H1 (cell line): ENCODE measurements at regions not wholly inside any gene's neighbourhood (a gene's known extent, or its start where the extent isn't known, plus 50 kb on each side); places are given as distances from the start of the nearest gene placed in this dataset.

ENCODE experiments used
- CTCF ChIA-PET: fragments of 300-600 bp; sonication (Branson Sonifier 250); formaldehyde crosslinking; loops from one replicate; lab custom pipeline; 2021; ENCODE audit not compliant: partially characterized antibody; lab: Charles Lee
- POLR2A ChIA-PET: fragments of 300-600 bp; sonication (Branson Sonifier 250); formaldehyde crosslinking; loops from one replicate; lab custom pipeline; 2021; ENCODE audit warnings: inconsistent platforms; ENCODE audit not compliant: partially characterized antibody; lab: Charles Lee
- DNase-seq, 2 experiments: peaks; one replicate each; pipeline versions ENCODE4 v3.0.0 to v3.0.0-alpha.2; 2010 to 2022; ENCODE audit warnings: low spot score in 2 of 2, low read depth in 1 of 2, mixed read lengths in 1 of 2
- FAIRE-seq: peaks from 2 replicates; lab custom pipeline; 2011; peaks lifted over from hg19 to GRCh38; lab: Jason Lieb, UNC
- H2AFZ ChIP-seq: 2 replicates; pipeline ENCODE4 v1.8.1; 2012; ENCODE audit warnings: low read length, inconsistent platforms
- H2AK5ac ChIP-seq: 2 replicates; pipeline ENCODE4 v1.6.1; 2013; ENCODE audit warnings: low read depth, low read length
- H2BK120ac ChIP-seq: replicated peaks from 2 replicates; pipeline ENCODE3; 2013; ENCODE audit warnings: low read depth, low read length, inconsistent platforms
- H2BK12ac ChIP-seq: 2 replicates; pipeline ENCODE4 v1.6.1; 2013; ENCODE audit warnings: low read depth, low read length
- H2BK15ac ChIP-seq: 2 replicates; pipeline ENCODE4 v1.6.1; 2013; ENCODE audit warnings: low read length
- H2BK20ac ChIP-seq: 2 replicates; pipeline ENCODE4 v1.6.1; 2013; ENCODE audit warnings: low read length
- H2BK5ac ChIP-seq: 2 replicates; pipeline ENCODE4 v1.6.1; 2013; ENCODE audit warnings: low read depth, low read length
- H3K14ac ChIP-seq: 2 replicates; pipeline ENCODE4 v1.6.1; 2013; ENCODE audit warnings: inconsistent platforms; ENCODE audit not compliant: insufficient read length
- H3K18ac ChIP-seq: 2 replicates; pipeline ENCODE4 v1.6.1; 2013; ENCODE audit warnings: low read length; ENCODE audit errors: extremely low read depth
- H3K23ac ChIP-seq: 2 replicates; pipeline ENCODE4 v1.6.1; 2013; ENCODE audit warnings: inconsistent platforms; ENCODE audit not compliant: insufficient read length
- H3K23me2 ChIP-seq: 2 replicates; pipeline ENCODE4 v1.6.1; 2013; ENCODE audit warnings: low read depth, low read length
- H3K27ac ChIP-seq: 2 replicates; pipeline ENCODE4 v1.6.1; 2011; ENCODE audit warnings: low read depth, low read length, inconsistent platforms
- H3K27me3 ChIP-seq, 4 experiments: replicated peaks in 1 of 4; 1 replicate in 1 of 4; 2 replicates in 3 of 4; pipeline versions ENCODE4 v1.6.1 to v1.8.1; 2011 to 2013; ENCODE audit warnings: low read length in 3 of 4, mild to moderate bottlenecking in 3 of 4, inconsistent platforms in 2 of 4, mixed read lengths in 2 of 4, moderate library complexity in 1 of 4; ENCODE audit not compliant: control insufficient read depth in 3 of 4, insufficient read depth in 3 of 4; ENCODE audit errors: extremely low read depth in 1 of 4
- H3K36me3 ChIP-seq, 4 experiments: 2 replicates each; pipeline versions ENCODE4 v1.6.1 to v1.8.1; 2011 to 2013; ENCODE audit warnings: mild to moderate bottlenecking in 4 of 4, low read length in 3 of 4, moderate library complexity in 2 of 4, control low read depth in 1 of 4, inconsistent platforms in 1 of 4; ENCODE audit not compliant: insufficient read depth in 4 of 4, control insufficient read depth in 2 of 4
- H3K4ac ChIP-seq: replicated peaks from 2 replicates; pipeline ENCODE3; 2013; ENCODE audit warnings: low read length, low read depth, mixed read lengths, inconsistent platforms; ENCODE audit not compliant: insufficient read length
- H3K4me1 ChIP-seq, 4 experiments: replicated peaks in 1 of 4; 1 replicate in 1 of 4; 2 replicates in 3 of 4; pipeline versions ENCODE4 v1.6.1 to v1.8.1; 2011 to 2013; ENCODE audit warnings: low read length in 3 of 4, inconsistent platforms in 2 of 4, mixed read lengths in 1 of 4; ENCODE audit not compliant: insufficient read depth in 4 of 4, control insufficient read depth in 3 of 4
- H3K4me2 ChIP-seq, 2 experiments: 2 replicates each; pipeline versions ENCODE4 v1.6.1 to v1.8.1; 2011 to 2013; ENCODE audit warnings: low read depth in 2 of 2, low read length in 2 of 2, control low read depth in 1 of 2, inconsistent platforms in 1 of 2, mild to moderate bottlenecking in 1 of 2; ENCODE audit not compliant: insufficient read depth in 1 of 2
- H3K4me3 ChIP-seq, 4 experiments: fragments of 200-600, 300-600 bp in 1 of 4; sonication (generic), shearing (Covaris generic), sonication (Bioruptor Twin) in 1 of 4; 2 replicates each; pipeline versions ENCODE4 v1.5.1 to v1.8.1; 2011 to 2016; ENCODE audit warnings: low read length in 4 of 4, low read depth in 3 of 4, control low read depth in 2 of 4, inconsistent platforms in 2 of 4, mild to moderate bottlenecking in 2 of 4, mixed read lengths in 1 of 4, moderate library complexity in 1 of 4; ENCODE audit not compliant: insufficient read depth in 2 of 4; ENCODE audit errors: extremely low read depth in 1 of 4
- H3K56ac ChIP-seq: replicated peaks from 2 replicates; pipeline ENCODE3; 2013; ENCODE audit warnings: low read depth, mild to moderate bottlenecking, mixed read lengths, low read length, inconsistent platforms; ENCODE audit not compliant: insufficient read length
- H3K79me1 ChIP-seq: 2 replicates; pipeline ENCODE4 v1.6.1; 2013; ENCODE audit warnings: low read depth, low read length, control low read depth
- H3K79me2 ChIP-seq, 2 experiments: 2 replicates each; pipeline versions ENCODE4 v1.6.1 to v1.8.1; 2012 to 2013; ENCODE audit warnings: low read length in 2 of 2, mild to moderate bottlenecking in 2 of 2, inconsistent platforms in 1 of 2; ENCODE audit not compliant: insufficient read depth in 2 of 2, control insufficient read depth in 1 of 2
- H3K9ac ChIP-seq, 4 experiments: replicated peaks in 1 of 4; 1 replicate in 1 of 4; 2 replicates in 3 of 4; pipeline versions ENCODE4 v1.6.1 to v1.8.1; 2011 to 2013; ENCODE audit warnings: low read depth in 3 of 4, low read length in 3 of 4, control low read depth in 2 of 4, mild to moderate bottlenecking in 2 of 4, moderate library complexity in 2 of 4, inconsistent platforms in 1 of 4; ENCODE audit errors: extremely low read depth in 1 of 4
- H3K9me3 ChIP-seq, 2 experiments: 2 replicates each; pipeline versions ENCODE4 v1.6.1 to v1.8.1; 2012 to 2013; ENCODE audit warnings: mild to moderate bottlenecking in 2 of 2, moderate library complexity in 2 of 2, control low read depth in 1 of 2, inconsistent platforms in 1 of 2, low read depth in 1 of 2, low read length in 1 of 2, mixed read lengths in 1 of 2; ENCODE audit not compliant: insufficient read depth in 2 of 2
- H4K20me1 ChIP-seq, 2 experiments: replicated peaks in 1 of 2; 2 replicates each; pipeline versions ENCODE3 to v1.8.1; 2011 to 2013; ENCODE audit warnings: inconsistent platforms in 2 of 2, low read length in 2 of 2, mild to moderate bottlenecking in 1 of 2; ENCODE audit not compliant: insufficient read depth in 2 of 2, control insufficient read depth in 1 of 2
- H4K5ac ChIP-seq: 2 replicates; pipeline ENCODE4 v1.6.1; 2013; ENCODE audit warnings: low read length, low read depth, mixed read lengths, inconsistent platforms; ENCODE audit not compliant: insufficient read length
- H4K8ac ChIP-seq: 2 replicates; pipeline ENCODE4 v1.8.0; 2013; ENCODE audit warnings: mild to moderate bottlenecking, moderate library complexity, low read length, inconsistent platforms; ENCODE audit not compliant: insufficient read depth; ENCODE audit errors: extremely low read depth
- H4K91ac ChIP-seq: replicated peaks from 2 replicates; pipeline ENCODE3; 2013; ENCODE audit warnings: low read length, mixed read lengths, inconsistent platforms; ENCODE audit not compliant: insufficient read length
- CBX8 ChIP-seq: fragments of 300-800, 300-1000 bp; sonication (generic); IDR thresholded peaks from 2 replicates; pipeline ENCODE4 v1.7.1; 2016; ENCODE audit warnings: low read depth, low read length, borderline replicate concordance
- CHD2 ChIP-seq: IDR thresholded peaks from 2 replicates; pipeline ENCODE4 v1.6.1; 2012; ENCODE audit warnings: low read length, improper control_type of control experiment
- EGR1 ChIP-seq: IDR thresholded peaks from 2 replicates; pipeline ENCODE4 v1.6.1; 2011; ENCODE audit warnings: low read depth, low read length, borderline replicate concordance
- GTF2F1 ChIP-seq: IDR thresholded peaks from 2 replicates; pipeline ENCODE4 v1.6.1; 2012; ENCODE audit warnings: low read depth, low read length, improper control_type of control experiment, borderline replicate concordance
- KDM4A ChIP-seq: IDR thresholded peaks from one replicate; pipeline ENCODE4 v1.7.1; 2012; ENCODE audit warnings: low read depth, mild to moderate bottlenecking, moderate library complexity, low read length, inconsistent platforms; ENCODE audit not compliant: severe bottlenecking
- NANOG ChIP-seq: IDR thresholded peaks from 2 replicates; pipeline ENCODE4 v1.6.1; 2011; ENCODE audit warnings: low read length, low read depth, mild to moderate bottlenecking, inconsistent platforms; ENCODE audit not compliant: insufficient read depth, poor library complexity, severe bottlenecking
- POU5F1 ChIP-seq: IDR thresholded peaks from 2 replicates; pipeline ENCODE4 v1.6.1; 2011; ENCODE audit warnings: low read depth, mild to moderate bottlenecking, low read length, moderate library complexity
- RFX5 ChIP-seq: IDR thresholded peaks from 2 replicates; pipeline ENCODE4 v1.6.1; 2011; ENCODE audit warnings: low read depth, low read length, improper control_type of control experiment, borderline replicate concordance
- RXRA ChIP-seq: IDR thresholded peaks from 2 replicates; pipeline ENCODE4 v1.6.1; 2011; ENCODE audit warnings: low read depth, mild to moderate bottlenecking, low read length, moderate library complexity; ENCODE audit not compliant: insufficient read depth
- SAP30 ChIP-seq: fragments of 300-600 bp; sonication (generic); IDR thresholded peaks from 2 replicates; pipeline ENCODE4 v1.7.1; 2012; ENCODE audit warnings: low read length, moderate library complexity, mild to moderate bottlenecking, inconsistent platforms; ENCODE audit not compliant: insufficient read depth, insufficient replicate concordance
- SIRT6 ChIP-seq: IDR thresholded peaks from one replicate; pipeline ENCODE4 v1.7.1; 2012; ENCODE audit warnings: low read length, inconsistent platforms
- SP1 ChIP-seq: IDR thresholded peaks from 2 replicates; pipeline ENCODE4 v1.6.1; 2011; ENCODE audit warnings: low read depth, low read length
- WGBS, 2 experiments: shearing (Covaris generic) in 1 of 2; methylation state at CpG; one replicate each; pipeline versions ENCODE4 v1.1.6 to v1.1.7; 2013 to 2015; ENCODE audit warnings: low lambda C conversion rate in 2 of 2, mixed read lengths in 2 of 2, inconsistent platforms in 1 of 2, low coverage in 1 of 2, missing lambda C conversion rate in 1 of 2; ENCODE audit not compliant: insufficient replicate concordance in 2 of 2, insufficient coverage in 1 of 2, insufficient read length in 1 of 2; ENCODE audit errors: extremely low coverage in 1 of 2, missing lambda C conversion rate in 1 of 2; 5-methylcytosine and 5-hydroxymethylcytosine counted together
- TF ChIP-seq, protein P1 (sequence below), 3 experiments: IDR thresholded peaks; 1 replicate in 2 of 3; 2 replicates in 1 of 3; pipeline versions ENCODE4 v1.5.1 to v1.6.1; 2011; ENCODE audit warnings: low read length in 3 of 3, mild to moderate bottlenecking in 3 of 3, inconsistent platforms in 2 of 3, low read depth in 1 of 3, moderate library complexity in 1 of 3; ENCODE audit not compliant: insufficient read depth in 1 of 3; ENCODE audit errors: control extremely low read depth in 1 of 3

DNA sequence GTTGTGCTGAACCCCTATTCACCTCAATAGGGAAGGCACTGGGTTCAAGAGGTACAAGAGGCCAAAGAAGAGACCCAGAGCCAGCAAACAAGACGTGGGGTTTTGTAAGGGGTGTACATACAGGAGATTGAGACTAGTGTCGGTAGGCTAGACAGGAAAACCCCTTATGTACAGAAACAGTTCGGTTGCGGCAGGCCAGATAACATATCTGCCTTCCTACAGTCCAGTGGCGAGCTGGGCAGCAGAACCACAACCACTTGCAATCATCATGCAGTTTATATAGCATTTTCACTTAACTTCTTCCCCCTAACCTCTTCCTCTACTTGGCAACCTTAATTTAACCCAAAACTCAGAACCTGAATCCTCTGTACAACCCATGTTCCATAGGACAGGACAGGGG lies 422.2 kb downstream of the PDHA2 start:
- Histone ChIP-seq H3K36me3 (no peaks in the 10 kb centered on the region), H3K79me1 (no peaks in the 10 kb centered on the region), H2BK15ac (no peak overlapping the region), H3K9ac (no peak overlapping the region), H2BK12ac (no peak overlapping the region), H2AK5ac (no peak overlapping the region), H3K27me3 (no peaks in the 10 kb centered on the region), H3K27ac (no peak overlapping the region), H4K5ac (no peak overlapping the region), H3K18ac (no peak overlapping the region), H4K8ac (no peak overlapping the region), H2BK20ac (no peak overlapping the region), H3K56ac (no peak overlapping the region), H4K20me1 (no peaks in the 10 kb centered on the region), H2AFZ (no peak overlapping the region), H3K4me2 (no peak overlapping the region), H3K9me3 (no peaks in the 10 kb centered on the region), H4K91ac (no peak overlapping the region), H3K23ac (no peak overlapping the region), H2BK5ac (no peak overlapping the region), H3K4me1 (peaks cover 0 to 3% (median 1%) of the 10 kb centered on the region in 4 experiments; a peak in 2 of 7 replicates), H3K14ac (no peak overlapping the region), H3K79me2 (no peaks in the 10 kb centered on the region), H3K23me2 (no peaks in the 10 kb centered on the region), H2BK120ac (no peak overlapping the region), H3K4ac (no peak overlapping the region), H3K4me3 (no peak overlapping the region)
- POLR2A ChIA-PET = no interaction called here
- 94% methylated on average over 5 of the region's 5 CpGs; no CpG with 5 or more reads in 1 of the 2 experiments for WGBS, 2 experiments
- CTCF ChIA-PET = interaction anchor here (0.9 kb wide), 1 partner anchor 38 kb away, joined by 3 read pairs; no protein-coding TSS in a partner anchor
- no peak for DNase-seq
- no peak for FAIRE-seq
- TF ChIP-seq GTF2F1 = no peak
- TF ChIP-seq, protein P1, sequence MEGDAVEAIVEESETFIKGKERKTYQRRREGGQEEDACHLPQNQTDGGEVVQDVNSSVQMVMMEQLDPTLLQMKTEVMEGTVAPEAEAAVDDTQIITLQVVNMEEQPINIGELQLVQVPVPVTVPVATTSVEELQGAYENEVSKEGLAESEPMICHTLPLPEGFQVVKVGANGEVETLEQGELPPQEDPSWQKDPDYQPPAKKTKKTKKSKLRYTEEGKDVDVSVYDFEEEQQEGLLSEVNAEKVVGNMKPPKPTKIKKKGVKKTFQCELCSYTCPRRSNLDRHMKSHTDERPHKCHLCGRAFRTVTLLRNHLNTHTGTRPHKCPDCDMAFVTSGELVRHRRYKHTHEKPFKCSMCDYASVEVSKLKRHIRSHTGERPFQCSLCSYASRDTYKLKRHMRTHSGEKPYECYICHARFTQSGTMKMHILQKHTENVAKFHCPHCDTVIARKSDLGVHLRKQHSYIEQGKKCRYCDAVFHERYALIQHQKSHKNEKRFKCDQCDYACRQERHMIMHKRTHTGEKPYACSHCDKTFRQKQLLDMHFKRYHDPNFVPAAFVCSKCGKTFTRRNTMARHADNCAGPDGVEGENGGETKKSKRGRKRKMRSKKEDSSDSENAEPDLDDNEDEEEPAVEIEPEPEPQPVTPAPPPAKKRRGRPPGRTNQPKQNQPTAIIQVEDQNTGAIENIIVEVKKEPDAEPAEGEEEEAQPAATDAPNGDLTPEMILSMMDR (IDR thresholded peaks at IDR 0.05; ENCODE audit: control extremely low read depth in 1 of 3, insufficient read depth in 1 of 3, low read depth in 1 of 3, low read length in 3 of 3) = no peak
- TF ChIP-seq RXRA = no peak
- no peak for TF ChIP-seq EGR1
- TF ChIP-seq POU5F1 = no peak
- no peak for TF ChIP-seq CHD2
- no peak for TF ChIP-seq KDM4A
- no peak for TF ChIP-seq SIRT6
- no peak for TF ChIP-seq SAP30
- TF ChIP-seq SP1 = no peak
- no peak for TF ChIP-seq NANOG
- no peak for TF ChIP-seq CBX8
- no peak for TF ChIP-seq RFX5
